K562 (cell line): ENCODE measurements at regions not wholly inside any gene's neighbourhood (a gene's known extent, or its start where the extent isn't known, plus 50 kb on each side); places are given as distances from the start of the nearest gene placed in this dataset.

Experiments used
- ATAC-seq: fragments of 200-7000 bp; cut with Tn5 transposase; 3 replicates; pipeline ENCODE4 v1.9.1; 2020; ENCODE audit warnings: moderate library complexity
- BruUV-seq: library from RNA; stranded (reverse); fragments of 400-500 nt; replicated peaks from 2 replicates; lab custom pipeline; 2021; lab: Mats Ljungman, UMichigan
- CTCF ChIA-PET: fragments of 300-600 bp; formaldehyde crosslinking; extraction: SDS; loops from one replicate; lab custom pipeline; 2021; ENCODE audit warnings: low intra/inter-chr PET ratio; lab: Yijun Ruan, JAX
- POLR2A ChIA-PET: fragments of 300-600, 350-650 bp; sonication (Branson Sonifier 250); formaldehyde crosslinking; extraction: SDS; loops from one replicate; lab custom pipeline; 2021; ENCODE audit warnings: antibody characterized with exemption, inconsistent platforms; lab: Yijun Ruan, JAX
- DNase-seq, 4 experiments: peaks; one replicate each; pipeline versions ENCODE4 v3.0.0 to v3.0.0-alpha.2; 2011 to 2018; ENCODE audit warnings: low spot score in 3 of 4, mixed read lengths in 3 of 4; ENCODE audit errors: extremely low read depth in 1 of 4
- FAIRE-seq: peaks from 2 replicates; lab custom pipeline; 2011; peaks lifted over from hg19 to GRCh38; lab: Jason Lieb, UNC
- H2AFZ ChIP-seq: 2 replicates; pipeline ENCODE4 v1.6.0; 2011; ENCODE audit warnings: low read depth, low read length, control low read depth, inconsistent platforms
- H3K27ac ChIP-seq: fragments of 200-600 bp; 3 replicates; pipeline ENCODE4 v1.8.0; 2011; ENCODE audit warnings: low read depth, mild to moderate bottlenecking, control low read depth, inconsistent platforms, low read length, moderate library complexity, mixed read lengths; ENCODE audit errors: extremely low read depth
- H3K27me3 ChIP-seq, 2 experiments: fragments of 300-600 bp in 1 of 2; 2 replicates in 1 of 2; 3 replicates in 1 of 2; pipeline versions ENCODE4 v1.6.0 to v1.8.0; 2011; ENCODE audit warnings: inconsistent platforms in 2 of 2, low read length in 2 of 2, mild to moderate bottlenecking in 1 of 2, mixed read lengths in 1 of 2, moderate library complexity in 1 of 2; ENCODE audit not compliant: control insufficient read depth in 2 of 2, insufficient read depth in 2 of 2
- H3K36me3 ChIP-seq: fragments of 300-600 bp; 3 replicates; pipeline ENCODE4 v1.8.0; 2011; ENCODE audit warnings: mild to moderate bottlenecking, low read length, inconsistent platforms; ENCODE audit not compliant: control insufficient read depth, insufficient read depth
- H3K4me1 ChIP-seq, 2 experiments: fragments of 200-600 bp in 1 of 2; replicated peaks in 1 of 2; 2 replicates in 1 of 2; 3 replicates in 1 of 2; pipeline versions ENCODE4 v1.5.1 to v1.8.0; 2011; ENCODE audit warnings: inconsistent platforms in 2 of 2, low read length in 2 of 2, mild to moderate bottlenecking in 1 of 2, mixed read lengths in 1 of 2, moderate library complexity in 1 of 2; ENCODE audit not compliant: control insufficient read depth in 2 of 2, insufficient read depth in 2 of 2
- H3K4me2 ChIP-seq: 2 replicates; pipeline ENCODE4 v1.6.1; 2011; ENCODE audit warnings: low read length, control low read depth, inconsistent platforms, mixed read lengths; ENCODE audit not compliant: insufficient read depth
- H3K4me3 ChIP-seq: fragments of 200-600 bp; sonication (generic), shearing (Covaris generic); 2 replicates; pipeline ENCODE4 v1.5.1; 2016; ENCODE audit warnings: control low read depth, inconsistent platforms
- H3K79me2 ChIP-seq: fragments of 200-600 bp; 3 replicates; pipeline ENCODE4 v1.8.0; 2011; ENCODE audit warnings: low read length, inconsistent platforms; ENCODE audit not compliant: control insufficient read depth, insufficient read depth
- H3K9ac ChIP-seq, 2 experiments: 2 replicates each; pipeline versions ENCODE4 v1.6.0 to v1.6.1; 2011; ENCODE audit warnings: low read depth in 2 of 2, low read length in 2 of 2, control low read depth in 1 of 2, inconsistent platforms in 1 of 2, mild to moderate bottlenecking in 1 of 2, mixed read lengths in 1 of 2; ENCODE audit not compliant: insufficient read depth in 1 of 2
- H3K9me1 ChIP-seq: one replicate; pipeline ENCODE4 v1.6.0; 2011; ENCODE audit warnings: inconsistent platforms, mild to moderate bottlenecking, low read length, moderate library complexity; ENCODE audit not compliant: control insufficient read depth, insufficient read depth
- H3K9me3 ChIP-seq: replicated peaks from 2 replicates; pipeline ENCODE4 v1.5.1; 2011; ENCODE audit warnings: low read depth, low read length, inconsistent platforms; ENCODE audit not compliant: control insufficient read depth, insufficient read depth
- H4K20me1 ChIP-seq: replicated peaks from 2 replicates; pipeline ENCODE4 v1.6.1; 2011; ENCODE audit warnings: low read length, inconsistent platforms, mixed read lengths; ENCODE audit not compliant: control insufficient read depth, insufficient read depth
- HDAC8 ChIP-seq: fragments of 450-650 bp; IDR thresholded peaks from 2 replicates; pipeline ENCODE4 v1.6.1; 2016; ENCODE audit warnings: mild to moderate bottlenecking, missing genetic modification characterization, moderate library complexity, missing compliant biosample characterization
- HMG20B ChIP-seq: fragments of 250-450 bp; sonication (Bioruptor Pico); IDR thresholded peaks from 2 replicates; pipeline ENCODE4 v1.5.0; 2021; ENCODE audit warnings: mild to moderate bottlenecking
- MCM5 ChIP-seq: fragments of 450-650 bp; IDR thresholded peaks from 2 replicates; pipeline ENCODE4 v1.6.1; 2016; ENCODE audit warnings: low read depth
- NCOA4 ChIP-seq: fragments of 450-650 bp; IDR thresholded peaks from 2 replicates; pipeline ENCODE4 v1.6.1; 2018; ENCODE audit warnings: mild to moderate bottlenecking; ENCODE audit not compliant: partially characterized antibody
- PTBP1 ChIP-seq: fragments of 200-400 bp; formaldehyde crosslinking; IDR thresholded peaks from 2 replicates; pipeline ENCODE4 v1.6.1; 2017; ENCODE audit warnings: low read depth, low read length
- SMARCB1 ChIP-seq: IDR thresholded peaks from 2 replicates; pipeline ENCODE4 v1.6.1; 2011; ENCODE audit warnings: improper control_type of control experiment, low read depth; ENCODE audit not compliant: insufficient read length
- SP2 ChIP-seq: IDR thresholded peaks from 2 replicates; pipeline ENCODE4 v1.6.1; 2011; ENCODE audit warnings: mild to moderate bottlenecking, low read depth, low read length, moderate library complexity; ENCODE audit not compliant: poor library complexity, severe bottlenecking; ENCODE audit errors: extremely low read depth
- SRSF1 ChIP-seq: fragments of 200-400 bp; formaldehyde crosslinking; IDR thresholded peaks from 2 replicates; pipeline ENCODE4 v1.6.1; 2017; ENCODE audit warnings: mild to moderate bottlenecking, low read depth, low read length, moderate library complexity
- SRSF3 ChIP-seq: fragments of 200-400 bp; formaldehyde crosslinking; IDR thresholded peaks from 2 replicates; pipeline ENCODE4 v1.6.1; 2016; ENCODE audit warnings: mild to moderate bottlenecking, low read length, moderate library complexity; ENCODE audit not compliant: insufficient read depth
- XRCC5 ChIP-seq: fragments of 200-400 bp; formaldehyde crosslinking; IDR thresholded peaks from 2 replicates; pipeline ENCODE4 v1.6.1; 2017; ENCODE audit warnings: low read depth, mild to moderate bottlenecking, low read length
- ZNF507 ChIP-seq: conservative IDR thresholded peaks from 2 replicates; pipeline ENCODE4 v1.6.1; 2017; ENCODE audit warnings: missing genetic modification characterization, missing compliant biosample characterization
- ZNF561 ChIP-seq: fragments of 450-650 bp; formaldehyde crosslinking; conservative IDR thresholded peaks from 2 replicates; pipeline ENCODE4 v1.4.0; 2020; ENCODE audit warnings: mild to moderate bottlenecking, moderate library complexity
- ZNF77 ChIP-seq: fragments of 250-450 bp; sonication (Bioruptor Pico); IDR thresholded peaks from 2 replicates; pipeline ENCODE4 v1.5.0; 2020
- WGBS: fragments of 100-300 bp; shearing (Covaris generic); methylation state at CpG from one replicate; pipeline ENCODE4 v1.1.6; 2016; ENCODE audit warnings: low coverage, mixed read lengths; ENCODE audit not compliant: insufficient coverage; ENCODE audit errors: missing lambda C conversion rate; 5-methylcytosine and 5-hydroxymethylcytosine counted together
- in situ Hi-C: fragments of 300-500 bp; cut with MboI; formaldehyde crosslinking; loops from 4 replicates; pipeline ENCODE4 v1.15.0; 2018; ENCODE audit warnings: inconsistent platforms, mixed read lengths
- intact Hi-C: fragments of 100-400 bp; cut with micrococcal nuclease; formaldehyde crosslinking; loops from 2 replicates; pipeline ENCODE4 v1.14.2; 2022
- TF ChIP-seq, protein P1 (sequence below), 2 experiments: fragments of 200-800 bp in 1 of 2; sonication (Bioruptor generic) in 1 of 2; sonication (generic) in 1 of 2; formaldehyde crosslinking in 1 of 2; IDR thresholded peaks in 1 of 2; conservative IDR thresholded peaks in 1 of 2; 2 replicates each; pipeline versions ENCODE4 v1.5.0 to v1.6.1; 2016 to 2020; ENCODE audit warnings: missing compliant biosample characterization in 1 of 2, missing genetic modification characterization in 1 of 2, missing genetic modification reagents in 1 of 2
- TF ChIP-seq, protein P2 (sequence below): fragments of 250-450 bp; sonication (Bioruptor Pico); IDR thresholded peaks from 2 replicates; pipeline ENCODE4 v1.6.1; 2021; ENCODE audit warnings: mild to moderate bottlenecking

DNA sequence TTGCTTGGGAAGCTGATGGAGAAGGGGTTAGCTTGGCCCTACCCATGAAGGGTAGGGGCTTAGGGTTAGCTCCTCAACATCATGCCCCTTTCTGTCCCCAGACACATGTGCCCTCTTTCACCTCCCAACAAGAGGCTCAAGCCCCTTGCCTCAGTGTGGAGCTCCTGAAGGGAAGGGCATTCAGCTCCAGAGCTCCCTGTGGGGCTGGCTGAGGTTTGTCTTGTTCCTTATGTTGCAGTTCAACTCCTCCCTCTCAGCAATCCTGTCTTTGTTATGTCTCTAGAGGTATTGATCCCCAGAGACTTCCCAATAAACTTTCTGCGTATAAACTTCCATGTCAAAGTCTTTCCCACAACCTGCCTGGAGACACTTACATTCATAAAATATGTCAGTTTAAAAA lies 252.2 kb upstream of the SP4 start:
- WGBS = 0% methylated on average over 1 of the region's 1 CpG
- DNase-seq (no peak), FAIRE-seq (no peak), ATAC-seq (no peak)
- Histone ChIP-seq H3K36me3 (no peaks in the 10 kb centered on the region), H3K4me2 (no peak overlapping the region), H3K9me1 (no peaks in the 10 kb centered on the region), H3K27ac (no peak overlapping the region), H3K4me1 (no peaks in the 10 kb centered on the region), H3K79me2 (no peaks in the 10 kb centered on the region), H2AFZ (no peak overlapping the region), H3K27me3 (peaks cover 0 to 2% of the 10 kb centered on the region in 2 experiments; a peak in 2 of 5 replicates), H4K20me1 (no peaks in the 10 kb centered on the region), H3K9ac (no peak overlapping the region), H3K9me3 (no peaks in the 10 kb centered on the region), H3K4me3 (no peak overlapping the region)
- POLR2A ChIA-PET = no interaction called here
- CTCF ChIA-PET = no interaction called here
- BruUV-seq = no TSS peak
- TF ChIP-seq SRSF1 (no peak), SRSF3 (no peak), SP2 (no peak), MCM5 (no peak), ZNF77 (CRISPR knock-in tag) (no peak), XRCC5 (no peak), ZNF561 (CRISPR knock-in tag) (no peak), ZNF507 (tag) (no peak), HMG20B (CRISPR knock-in tag) (no peak), NCOA4 (no peak), PTBP1 (no peak), SMARCB1 (no peak), HDAC8 (tag) (no peak)
- TF ChIP-seq, protein P1, sequence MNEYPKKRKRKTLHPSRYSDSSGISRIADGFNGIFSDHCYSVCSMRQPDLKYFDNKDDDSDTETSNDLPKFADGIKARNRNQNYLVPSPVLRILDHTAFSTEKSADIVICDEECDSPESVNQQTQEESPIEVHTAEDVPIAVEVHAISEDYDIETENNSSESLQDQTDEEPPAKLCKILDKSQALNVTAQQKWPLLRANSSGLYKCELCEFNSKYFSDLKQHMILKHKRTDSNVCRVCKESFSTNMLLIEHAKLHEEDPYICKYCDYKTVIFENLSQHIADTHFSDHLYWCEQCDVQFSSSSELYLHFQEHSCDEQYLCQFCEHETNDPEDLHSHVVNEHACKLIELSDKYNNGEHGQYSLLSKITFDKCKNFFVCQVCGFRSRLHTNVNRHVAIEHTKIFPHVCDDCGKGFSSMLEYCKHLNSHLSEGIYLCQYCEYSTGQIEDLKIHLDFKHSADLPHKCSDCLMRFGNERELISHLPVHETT (CRISPR knock-in tag; conservative IDR thresholded peaks at IDR 0.05 in 1 of 2, IDR thresholded peaks at IDR 0.05 in 1 of 2) = no peak
- TF ChIP-seq, protein P2, sequence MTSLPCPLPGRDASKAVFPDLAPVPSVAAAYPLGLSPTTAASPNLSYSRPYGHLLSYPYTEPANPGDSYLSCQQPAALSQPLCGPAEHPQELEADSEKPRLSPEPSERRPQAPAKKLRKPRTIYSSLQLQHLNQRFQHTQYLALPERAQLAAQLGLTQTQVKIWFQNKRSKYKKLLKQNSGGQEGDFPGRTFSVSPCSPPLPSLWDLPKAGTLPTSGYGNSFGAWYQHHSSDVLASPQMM = no peak
- intact Hi-C loops (no loop called here), in situ Hi-C loops (no loop called here)
